GM23248 (cell line): ENCODE measurements at regions not wholly inside any gene's neighbourhood (a gene's known extent, or its start where the extent isn't known, plus 50 kb on each side); places are given as distances from the start of the nearest gene placed in this dataset.

Experiments used
- DNase-seq: peaks from one replicate; pipeline ENCODE4 v3.0.0-alpha.2; 2015
- H2AFZ ChIP-seq: fragments of 200-600 bp; sonication (generic); 2 replicates; pipeline ENCODE4 v1.6.1; 2016; ENCODE audit warnings: antibody characterized with exemption
- H3F3A ChIP-seq: fragments of 200-600 bp; sonication (generic); 2 replicates; pipeline ENCODE4 v1.6.1; 2016; ENCODE audit warnings: mild to moderate bottlenecking, antibody characterized with exemption, mixed run types; ENCODE audit not compliant: insufficient read depth
- H3K27ac ChIP-seq: fragments of 200-600 bp; sonication (generic); 2 replicates; pipeline ENCODE4 v1.5.1; 2016; ENCODE audit warnings: mild to moderate bottlenecking
- H3K27me3 ChIP-seq: fragments of 200-600 bp; sonication (generic); replicated peaks from 2 replicates; pipeline ENCODE4 v1.6.1; 2016; ENCODE audit warnings: mild to moderate bottlenecking; ENCODE audit not compliant: insufficient read depth
- H3K36me3 ChIP-seq: fragments of 200-600 bp; sonication (generic); 2 replicates; pipeline ENCODE4 v1.6.1; 2016; ENCODE audit warnings: low read depth, mild to moderate bottlenecking
- H3K4me1 ChIP-seq: fragments of 200-600 bp; sonication (generic); 2 replicates; pipeline ENCODE4 v1.6.1; 2016; ENCODE audit warnings: mild to moderate bottlenecking; ENCODE audit not compliant: insufficient read depth
- H3K4me2 ChIP-seq: fragments of 200-600 bp; sonication (generic); one replicate; pipeline ENCODE4 v1.6.1; 2016; ENCODE audit warnings: mild to moderate bottlenecking; ENCODE audit not compliant: unreplicated experiment
- H3K4me3 ChIP-seq: fragments of 200-600 bp; sonication (generic); 2 replicates; pipeline ENCODE4 v1.5.1; 2016; ENCODE audit warnings: mild to moderate bottlenecking
- H3K79me2 ChIP-seq: fragments of 200-600 bp; sonication (generic); 2 replicates; pipeline ENCODE4 v1.6.1; 2016; ENCODE audit warnings: mild to moderate bottlenecking; ENCODE audit not compliant: insufficient read depth
- H3K9ac ChIP-seq: fragments of 200-600 bp; sonication (generic); 2 replicates; pipeline ENCODE4 v1.6.1; 2016; ENCODE audit warnings: mild to moderate bottlenecking
- H3K9me2 ChIP-seq: fragments of 200-600 bp; sonication (generic); 2 replicates; pipeline ENCODE4 v1.6.1; 2016; ENCODE audit warnings: mixed run types, mild to moderate bottlenecking, moderate library complexity; ENCODE audit not compliant: insufficient read depth
- H3K9me3 ChIP-seq: fragments of 200-600 bp; sonication (generic); one replicate; pipeline ENCODE4 v1.6.1; 2017; ENCODE audit warnings: low read depth
- H4K20me1 ChIP-seq: fragments of 200-600 bp; sonication (generic); 2 replicates; pipeline ENCODE4 v1.6.0; 2016; ENCODE audit not compliant: insufficient read depth
- EZH2 ChIP-seq: fragments of 200-600 bp; sonication (generic); IDR thresholded peaks from 2 replicates; pipeline ENCODE4 v1.6.1; 2018; ENCODE audit warnings: antibody characterized with exemption, mild to moderate bottlenecking; ENCODE audit not compliant: insufficient read depth, poor library complexity, severe bottlenecking
- EZH2phosphoT487 ChIP-seq: fragments of 200-600 bp; sonication (generic); IDR thresholded peaks from 2 replicates; pipeline ENCODE4 v1.6.1; 2018; ENCODE audit warnings: antibody characterized with exemption, moderate library complexity, mild to moderate bottlenecking, low read depth; ENCODE audit not compliant: insufficient read depth
- WGBS, 2 experiments: methylation state at CpG; one replicate each; pipeline ENCODE4 v1.1.6; 2015 to 2017; ENCODE audit warnings: low lambda C conversion rate in 2 of 2, low coverage in 1 of 2; ENCODE audit errors: missing lambda C conversion rate in 2 of 2; 5-methylcytosine and 5-hydroxymethylcytosine counted together
- in situ Hi-C: fragments of 300-500 bp; cut with MboI; formaldehyde crosslinking; loops from 2 replicates; pipeline ENCODE4 v1.15.0; 2020

DNA sequence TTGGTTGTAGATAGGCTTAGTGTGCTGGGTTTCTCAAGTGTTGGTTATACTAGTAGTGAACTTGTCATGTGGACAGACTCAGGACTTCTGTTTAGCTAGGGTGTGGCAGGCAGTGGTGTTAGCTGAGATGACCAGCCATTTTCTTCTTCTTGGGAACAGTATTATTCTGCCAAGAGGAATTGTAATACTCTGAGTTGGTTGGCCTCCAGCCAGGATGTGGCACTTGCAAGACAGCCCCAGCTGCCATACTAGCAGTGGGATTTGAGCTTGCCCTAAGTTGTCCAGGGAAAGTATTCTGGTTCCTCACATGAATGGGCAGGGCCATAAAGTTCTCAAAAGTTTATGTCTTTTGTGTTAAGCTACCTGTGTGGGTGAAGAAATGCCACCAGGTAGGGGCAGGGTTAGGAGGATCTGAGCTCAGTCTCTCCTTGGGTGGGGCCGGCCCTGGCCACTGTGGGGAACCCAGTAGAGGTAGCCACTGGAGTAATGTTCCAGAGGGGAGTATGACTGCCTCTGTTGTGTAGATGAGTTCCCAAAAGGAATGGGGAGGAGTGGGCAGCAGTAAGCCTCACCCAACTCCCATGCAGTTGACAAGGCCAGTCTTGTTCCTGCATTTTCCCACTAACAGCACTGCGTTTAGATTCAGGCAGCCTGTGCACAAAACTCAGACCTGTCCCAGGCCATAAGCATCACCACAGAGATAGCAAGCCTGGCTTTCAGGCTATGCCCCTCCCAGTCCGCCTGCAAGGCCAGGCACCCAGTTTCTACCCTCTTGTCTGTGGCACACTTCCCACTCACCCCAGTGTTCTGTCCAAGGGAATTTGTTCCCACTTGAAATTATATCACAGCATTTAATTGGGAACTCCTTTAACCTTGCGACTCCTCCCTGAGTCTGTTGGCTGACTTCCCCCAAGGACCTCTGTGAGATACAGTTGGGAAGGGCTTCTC, 250.7 kb downstream of the ANXA1 start:
- no peaks in the 10 kb centered on the region for H3K27me3 ChIP-seq
- TF ChIP-seq EZH2phosphoT487 = no peak
- no peak for TF ChIP-seq EZH2
- DNase-seq = no peak
- H3K27ac ChIP-seq = no peak overlapping the region
- H3K9ac ChIP-seq = no peak overlapping the region
- H3K9me2 ChIP-seq = no peaks in the 10 kb centered on the region
- H3K79me2 ChIP-seq = no peaks in the 10 kb centered on the region
- H2AFZ ChIP-seq = no peak overlapping the region
- no peaks in the 10 kb centered on the region for H3K36me3 ChIP-seq
- H4K20me1 ChIP-seq = no peaks in the 10 kb centered on the region
- no peaks in the 10 kb centered on the region for H3K4me1 ChIP-seq
- in situ Hi-C loops = no loop called here
- no peak overlapping the region for H3K4me2 ChIP-seq
- no peaks in the 10 kb centered on the region for H3F3A ChIP-seq
- 32 to 34% methylated on average over 4 of the region's 4 CpGs for WGBS, 2 experiments
- no peaks in the 10 kb centered on the region for H3K9me3 ChIP-seq
- H3K4me3 ChIP-seq = no peak overlapping the region

DNA sequence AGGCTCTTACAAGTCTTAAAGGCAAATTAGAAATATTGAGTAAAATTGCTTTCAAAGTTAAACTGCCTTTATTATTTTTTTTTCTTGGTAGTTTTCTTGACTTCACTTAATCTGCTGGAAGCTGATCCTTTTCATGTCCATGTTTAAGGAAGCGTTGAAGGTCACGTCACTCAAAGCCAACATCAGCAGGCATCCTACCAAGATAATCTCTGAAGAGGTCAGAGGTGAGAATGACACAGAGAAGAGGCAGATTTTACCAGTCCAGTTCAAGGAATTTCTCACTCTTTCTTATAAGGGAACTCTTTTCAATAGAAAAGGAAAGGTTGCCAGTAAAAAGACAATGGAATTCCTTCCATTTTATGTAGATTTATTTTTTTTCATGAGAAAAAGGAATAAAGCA, 259.8 kb downstream of the ANXA1 start:
- Histone ChIP-seq H3K36me3 (no peaks in the 10 kb centered on the region), H3K9me3 (no peaks in the 10 kb centered on the region), H3K9me2 (no peaks in the 10 kb centered on the region), H3F3A (no peaks in the 10 kb centered on the region), H3K4me3 (no peak overlapping the region), H3K9ac (no peak overlapping the region), H4K20me1 (no peaks in the 10 kb centered on the region), H3K4me2 (no peak overlapping the region), H3K79me2 (no peaks in the 10 kb centered on the region), H3K4me1 (no peaks in the 10 kb centered on the region), H2AFZ (no peak overlapping the region), H3K27me3 (no peaks in the 10 kb centered on the region), H3K27ac (no peak overlapping the region)
- in situ Hi-C loops = no loop called here
- TF ChIP-seq EZH2 (no peak), EZH2phosphoT487 (no peak)
- WGBS, 2 experiments = 16 to 18% methylated on average over 2 of the region's 2 CpGs
- no peak for DNase-seq

DNA sequence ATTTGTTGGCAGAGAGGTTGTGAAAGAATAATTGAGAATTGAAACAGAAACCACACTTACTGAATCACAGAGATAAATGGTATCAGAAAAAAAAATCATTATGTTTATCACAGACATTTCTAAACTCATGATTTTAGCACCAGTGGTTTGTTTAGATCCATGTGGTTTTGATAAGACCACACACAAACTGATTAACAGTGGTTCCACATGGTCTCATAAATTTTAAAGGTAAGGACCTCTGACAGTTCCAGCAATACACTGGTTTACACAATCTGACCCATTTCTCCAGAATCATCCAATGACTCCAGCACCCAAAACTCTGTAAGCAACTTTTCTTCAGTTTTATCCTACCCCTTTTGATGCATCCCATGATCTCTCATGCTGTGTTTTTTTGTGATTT, 261.2 kb downstream of the ANXA1 start:
- H3K4me2 ChIP-seq = no peak overlapping the region
- in situ Hi-C loops = no loop called here
- H3K9me2 ChIP-seq = no peaks in the 10 kb centered on the region
- no peaks in the 10 kb centered on the region for H3K79me2 ChIP-seq
- H3K9me3 ChIP-seq = no peaks in the 10 kb centered on the region
- TF ChIP-seq EZH2phosphoT487 = no peak
- no peak for TF ChIP-seq EZH2
- H3K27me3 ChIP-seq = no peaks in the 10 kb centered on the region
- H3K4me1 ChIP-seq = no peaks in the 10 kb centered on the region
- H3K36me3 ChIP-seq = no peaks in the 10 kb centered on the region
- H3K4me3 ChIP-seq = no peak overlapping the region
- no peaks in the 10 kb centered on the region for H3F3A ChIP-seq
- no peak overlapping the region for H3K9ac ChIP-seq
- no peak overlapping the region for H3K27ac ChIP-seq
- H4K20me1 ChIP-seq = no peaks in the 10 kb centered on the region
- no peak overlapping the region for H2AFZ ChIP-seq
- DNase-seq = no peak

DNA sequence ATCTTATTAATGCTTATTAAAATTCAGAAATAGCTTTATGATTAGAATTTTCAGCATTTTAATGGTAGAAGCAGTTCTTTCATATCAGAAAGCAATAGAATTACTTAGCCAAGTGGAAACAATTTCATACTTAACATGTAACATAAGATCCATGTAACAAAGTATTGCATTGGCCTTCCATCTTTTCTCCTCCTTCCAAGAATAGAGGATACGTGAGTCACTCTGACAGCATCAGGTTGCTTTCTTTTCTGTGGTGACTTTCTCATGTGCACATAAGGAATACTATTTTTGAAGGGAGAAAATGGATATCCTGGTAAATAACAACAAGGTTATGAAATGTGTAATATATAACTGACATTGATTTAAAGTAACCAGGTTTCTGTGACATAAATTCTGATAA, 272.2 kb downstream of the ANXA1 start:
- Histone ChIP-seq H3K4me1 (no peaks in the 10 kb centered on the region), H3K4me2 (no peak overlapping the region), H4K20me1 (no peaks in the 10 kb centered on the region), H3K9me3 (no peaks in the 10 kb centered on the region), H3F3A (no peaks in the 10 kb centered on the region), H3K27me3 (no peaks in the 10 kb centered on the region), H3K27ac (no peak overlapping the region), H2AFZ (no peak overlapping the region), H3K36me3 (no peaks in the 10 kb centered on the region), H3K9me2 (no peaks in the 10 kb centered on the region), H3K79me2 (no peaks in the 10 kb centered on the region), H3K9ac (no peak overlapping the region), H3K4me3 (no peak overlapping the region)
- in situ Hi-C loops = no loop called here
- DNase-seq = no peak
- whole genome bisulfite sequencing, 2 experiments = 6 to 8% methylated on average over 1 of the region's 1 CpG
- TF ChIP-seq EZH2phosphoT487 (no peak), EZH2 (no peak)

DNA sequence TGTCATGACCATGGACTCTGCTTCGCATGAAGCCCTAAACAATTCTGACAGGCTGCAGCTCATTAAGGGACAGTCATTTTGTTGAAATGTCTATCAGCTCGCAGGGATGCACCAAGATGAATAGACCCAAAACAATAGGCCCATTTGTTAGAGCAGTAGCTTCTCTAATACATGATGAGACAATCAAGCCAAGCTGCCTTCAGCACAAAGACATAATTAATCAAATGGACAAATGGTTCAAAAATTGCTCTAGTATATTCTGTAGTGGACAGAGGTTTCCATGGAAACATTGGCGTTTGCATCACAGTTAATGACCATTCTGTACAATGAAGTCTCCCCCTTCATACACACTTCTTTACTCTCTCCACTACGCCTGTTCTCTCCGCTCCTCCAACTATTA, 274.6 kb downstream of the ANXA1 start:
- in situ Hi-C loops = no loop called here
- H2AFZ ChIP-seq = no peak overlapping the region
- no peaks in the 10 kb centered on the region for H3K9me2 ChIP-seq
- H3F3A ChIP-seq = no peaks in the 10 kb centered on the region
- H3K27ac ChIP-seq = no peak overlapping the region
- no peaks in the 10 kb centered on the region for H3K4me1 ChIP-seq
- no peaks in the 10 kb centered on the region for H3K9me3 ChIP-seq
- H3K27me3 ChIP-seq = no peaks in the 10 kb centered on the region
- H3K9ac ChIP-seq = no peak overlapping the region
- TF ChIP-seq EZH2 = no peak
- no peak for TF ChIP-seq EZH2phosphoT487
- H4K20me1 ChIP-seq = no peaks in the 10 kb centered on the region
- H3K79me2 ChIP-seq = no peaks in the 10 kb centered on the region
- WGBS, 2 experiments = 6 to 11% methylated on average over 5 of the region's 5 CpGs
- H3K36me3 ChIP-seq = no peaks in the 10 kb centered on the region
- DNase-seq = no peak
- H3K4me3 ChIP-seq = no peak overlapping the region
- no peak overlapping the region for H3K4me2 ChIP-seq
